Memory B cell (primary cell): ENCODE measurements at regions not wholly inside any gene's neighbourhood (a gene's known extent, or its start where the extent isn't known, plus 50 kb on each side); places are given as distances from the start of the nearest gene placed in this dataset.

Experiments used
- ATAC-seq: fragments of 150-1000 bp; cut with Tn5 transposase; 2 replicates; pipeline ENCODE4 v1.10.0; 2021; ENCODE audit warnings: low read depth, mild to moderate bottlenecking, moderate library complexity
- DNase-seq, 2 donors: peaks; one replicate each; pipeline ENCODE4 v3.0.0; 2022; ENCODE audit warnings: low spot score in 2 of 2
- H3K27ac Mint-ChIP-seq: one replicate; pipeline ENCODE4 v1.8.0; 2022; ENCODE audit warnings: mild to moderate bottlenecking, moderate library complexity, mixed read lengths
- H3K27me3 Mint-ChIP-seq: one replicate; pipeline ENCODE4 v1.8.0; 2022; ENCODE audit warnings: mixed read lengths
- H3K36me3 Mint-ChIP-seq: one replicate; pipeline ENCODE4 v1.8.0; 2022; ENCODE audit warnings: mild to moderate bottlenecking, mixed read lengths
- H3K4me1 Mint-ChIP-seq: one replicate; pipeline ENCODE4 v1.8.0; 2022; ENCODE audit warnings: mixed read lengths
- H3K4me3 Mint-ChIP-seq: one replicate; pipeline ENCODE4 v1.8.0; 2022; ENCODE audit warnings: mild to moderate bottlenecking, moderate library complexity, mixed read lengths
- H3K9me3 Mint-ChIP-seq: one replicate; pipeline ENCODE4 v1.8.0; 2022; ENCODE audit warnings: mixed read lengths

DNA sequence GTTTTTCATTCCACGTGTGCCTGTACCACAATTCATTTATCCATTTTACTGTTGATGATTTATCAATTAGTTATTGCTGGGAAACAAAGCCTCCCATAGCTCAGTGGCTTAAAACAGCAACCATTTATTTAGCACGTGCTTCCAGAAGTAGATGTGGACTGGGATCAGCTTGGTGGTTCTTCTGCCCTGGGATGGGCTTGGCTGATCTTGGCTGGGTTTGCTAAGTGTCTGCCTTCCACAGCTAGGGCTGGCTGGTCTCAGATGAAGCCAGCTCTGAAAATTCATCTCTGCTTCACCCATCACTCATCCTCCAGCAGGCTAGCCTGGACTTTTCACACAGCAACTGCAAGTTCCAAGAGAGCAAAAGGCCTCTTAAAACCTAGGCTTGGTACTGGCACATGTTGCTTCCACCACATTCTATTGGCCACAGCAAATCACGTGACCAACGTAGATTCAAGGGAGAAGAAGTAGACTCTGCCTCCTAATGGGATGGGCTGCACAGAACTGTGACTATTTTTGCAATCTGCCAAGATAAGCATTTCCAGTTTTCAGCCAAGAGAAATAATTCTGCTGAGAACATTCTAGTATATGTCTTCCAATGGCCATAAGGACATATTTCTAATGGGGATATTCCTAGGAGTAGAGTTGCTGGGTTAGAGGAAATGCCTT lies 124.9 kb downstream of the MN1 start:
- Mint-ChIP-seq H3K36me3 (peaks cover 3% of the 10 kb centered on the region), H3K27me3 (peaks cover 16% of the 10 kb centered on the region), H3K4me3 (no peak overlapping the region), H3K4me1 (peaks cover 3% of the 10 kb centered on the region), H3K27ac (no peak overlapping the region), H3K9me3 (peaks cover 2% of the 10 kb centered on the region)
- ATAC-seq (no peak), DNase-seq (no peak)

DNA sequence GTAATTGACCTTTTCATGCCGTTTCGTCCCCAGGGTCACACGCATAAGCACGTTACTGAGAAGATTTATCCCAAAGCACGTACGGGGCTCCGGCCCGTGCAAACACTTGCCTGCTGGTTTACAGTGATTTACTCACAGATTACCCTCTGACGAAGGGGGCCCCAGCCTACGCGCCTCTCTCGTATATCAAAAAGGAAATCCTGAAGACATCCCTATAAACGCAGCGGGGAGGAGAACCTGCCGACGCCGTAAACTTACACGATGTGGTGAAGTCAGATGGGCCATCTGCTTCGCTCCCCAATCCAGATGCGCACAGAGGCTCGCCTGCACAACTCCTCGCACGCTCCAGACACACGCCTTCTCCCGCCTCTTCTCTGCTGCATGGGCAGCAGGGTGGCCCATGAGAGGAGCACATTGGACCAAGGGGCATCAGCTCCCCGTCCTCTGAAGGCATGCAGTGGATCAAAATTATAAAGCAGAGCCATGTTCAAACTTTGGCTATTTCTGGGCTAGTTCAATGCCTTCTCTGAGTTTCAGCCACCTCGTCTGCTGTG lies 123.6 kb downstream of the MN1 start:
- Mint-ChIP-seq H3K9me3 (peaks cover 2% of the 10 kb centered on the region), H3K4me1 (peaks cover 3% of the 10 kb centered on the region), H3K36me3 (peaks cover 3% of the 10 kb centered on the region), H3K27ac (no peak overlapping the region), H3K4me3 (no peak overlapping the region), H3K27me3 (peaks cover 16% of the 10 kb centered on the region)
- no peak for ATAC-seq
- no peak for DNase-seq

DNA sequence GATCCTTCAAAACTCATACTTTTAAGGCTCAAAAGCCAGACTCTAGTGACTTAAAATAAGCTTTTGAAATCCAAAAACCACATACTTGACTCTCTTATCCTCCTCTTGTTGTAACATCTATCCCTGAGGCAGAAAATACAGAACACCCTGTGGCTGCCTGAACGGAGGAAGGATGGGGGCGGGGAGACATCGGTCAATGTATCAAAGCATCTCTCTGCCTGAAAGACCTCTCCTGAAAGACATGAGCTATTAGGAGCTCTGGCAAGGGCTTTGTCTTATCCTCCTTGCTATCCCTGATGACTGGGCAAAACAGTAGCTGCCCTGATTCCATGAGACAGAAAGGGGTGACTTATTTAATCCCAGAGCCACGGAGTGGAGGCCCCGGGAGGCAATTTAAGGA lies 122.4 kb downstream of the MN1 start:
- ATAC-seq (no peak), DNase-seq (no peak)
- Mint-ChIP-seq H3K4me1 (peaks cover 3% of the 10 kb centered on the region), H3K9me3 (peaks cover 2% of the 10 kb centered on the region), H3K27me3 (peaks cover 14% of the 10 kb centered on the region), H3K4me3 (no peak overlapping the region), H3K27ac (no peak overlapping the region), H3K36me3 (peaks cover 3% of the 10 kb centered on the region)

- Mint-ChIP-seq H3K36me3 (no peaks in the 10 kb centered on the region), H3K9me3 (no peaks in the 10 kb centered on the region), H3K4me1 (no peaks in the 10 kb centered on the region), H3K27ac (no peak overlapping the region), H3K27me3 (peaks cover 9% of the 10 kb centered on the region), H3K4me3 (no peak overlapping the region)
- DNase-seq (no peak), ATAC-seq (no peak)
These were observed 121.7 kb downstream of the MN1 start for GRCh38 chr22:27679693-27680488.

- ATAC-seq (no peak), DNase-seq (no peak)
- Mint-ChIP-seq H3K27ac (no peak overlapping the region), H3K27me3 (peaks cover 8% of the 10 kb centered on the region), H3K4me1 (no peaks in the 10 kb centered on the region), H3K36me3 (no peaks in the 10 kb centered on the region), H3K9me3 (no peaks in the 10 kb centered on the region), H3K4me3 (no peak overlapping the region)
These were observed 120.9 kb downstream of the MN1 start for GRCh38 chr22:27680636-27681035.

GRCh38 chr22:27681037-27681436 lies 120.5 kb downstream of the MN1 start:
- Mint-ChIP-seq H3K9me3 (no peaks in the 10 kb centered on the region), H3K4me3 (no peak overlapping the region), H3K36me3 (no peaks in the 10 kb centered on the region), H3K27ac (no peak overlapping the region), H3K4me1 (no peaks in the 10 kb centered on the region), H3K27me3 (peaks cover 12% of the 10 kb centered on the region)
- ATAC-seq = no peak
- DNase-seq = no peak

DNA sequence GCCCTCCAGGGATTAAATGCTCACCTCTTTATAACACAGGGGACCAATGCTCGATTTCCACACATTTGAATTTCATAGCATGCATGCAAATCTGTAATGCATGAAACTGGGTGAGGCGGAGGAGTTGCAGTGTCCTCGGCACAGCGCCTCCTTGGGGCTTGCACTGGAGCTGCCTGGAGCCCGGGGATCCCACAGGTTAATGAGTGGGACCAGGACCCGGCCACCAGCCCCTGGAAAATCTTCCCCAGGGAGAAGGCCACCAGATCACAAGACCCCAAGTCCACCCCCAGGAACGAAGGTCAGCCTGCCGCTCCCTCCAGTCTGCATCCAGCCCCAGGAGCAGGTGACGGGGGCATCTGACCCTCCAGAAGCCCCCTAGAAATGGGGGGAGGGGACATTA lies 119.1 kb downstream of the MN1 start:
- ATAC-seq (no peak), DNase-seq (no peak)
- Mint-ChIP-seq H3K9me3 (no peaks in the 10 kb centered on the region), H3K27ac (no peak overlapping the region), H3K4me1 (no peaks in the 10 kb centered on the region), H3K4me3 (no peak overlapping the region), H3K27me3 (peaks cover 9% of the 10 kb centered on the region), H3K36me3 (no peaks in the 10 kb centered on the region)

- Mint-ChIP-seq H3K36me3 (no peaks in the 10 kb centered on the region), H3K9me3 (no peaks in the 10 kb centered on the region), H3K27me3 (peaks cover 6% of the 10 kb centered on the region), H3K4me1 (no peaks in the 10 kb centered on the region), H3K4me3 (no peak overlapping the region), H3K27ac (no peak overlapping the region)
- ATAC-seq (no peak), DNase-seq (no peak)
These were observed 116.7 kb downstream of the MN1 start for GRCh38 chr22:27684901-27685300.

DNA sequence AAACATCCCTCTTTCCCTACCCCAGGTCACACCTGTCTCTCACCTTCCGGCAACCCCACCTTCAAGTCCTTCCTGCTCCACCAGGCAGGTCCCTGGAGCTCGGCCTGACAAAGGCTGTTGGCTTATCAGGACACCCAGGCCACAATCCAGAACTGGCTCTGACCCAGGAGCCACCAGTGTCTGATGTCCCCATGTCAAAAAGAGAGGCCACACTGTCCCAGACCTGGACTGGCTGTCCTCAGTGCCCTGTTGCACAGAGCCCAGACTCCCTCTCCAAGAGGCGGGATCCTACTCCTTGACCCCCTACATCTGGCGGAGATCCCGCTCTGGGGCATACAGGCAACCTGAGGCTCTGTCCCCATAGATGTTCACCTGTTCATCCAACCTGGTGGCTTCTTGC lies 116.0 kb downstream of the MN1 start:
- Mint-ChIP-seq H3K36me3 (no peaks in the 10 kb centered on the region), H3K4me1 (no peaks in the 10 kb centered on the region), H3K9me3 (no peaks in the 10 kb centered on the region), H3K4me3 (no peak overlapping the region), H3K27me3 (peaks cover 4% of the 10 kb centered on the region), H3K27ac (no peak overlapping the region)
- no peak for ATAC-seq
- no peak for DNase-seq

GRCh38 chr22:27685970-27686369 lies 115.6 kb downstream of the MN1 start:
- no peaks in the 10 kb centered on the region for H3K9me3 Mint-ChIP-seq
- no peaks in the 10 kb centered on the region for H3K4me1 Mint-ChIP-seq
- peaks cover 4% of the 10 kb centered on the region for H3K27me3 Mint-ChIP-seq
- no peak for ATAC-seq
- no peak overlapping the region for H3K27ac Mint-ChIP-seq
- no peaks in the 10 kb centered on the region for H3K36me3 Mint-ChIP-seq
- no peak overlapping the region for H3K4me3 Mint-ChIP-seq
- no peak for DNase-seq

- Mint-ChIP-seq H3K4me3 (no peak overlapping the region), H3K27ac (no peak overlapping the region), H3K36me3 (no peaks in the 10 kb centered on the region), H3K9me3 (no peaks in the 10 kb centered on the region), H3K4me1 (no peaks in the 10 kb centered on the region), H3K27me3 (peaks cover 7% of the 10 kb centered on the region)
- DNase-seq = no peak
- ATAC-seq = no peak
These were observed 115.0 kb downstream of the MN1 start for GRCh38 chr22:27686534-27686933.

GRCh38 chr22:27687984-27688545 lies 113.5 kb downstream of the MN1 start:
- H3K4me1 Mint-ChIP-seq = no peaks in the 10 kb centered on the region
- no peak for DNase-seq

DNA sequence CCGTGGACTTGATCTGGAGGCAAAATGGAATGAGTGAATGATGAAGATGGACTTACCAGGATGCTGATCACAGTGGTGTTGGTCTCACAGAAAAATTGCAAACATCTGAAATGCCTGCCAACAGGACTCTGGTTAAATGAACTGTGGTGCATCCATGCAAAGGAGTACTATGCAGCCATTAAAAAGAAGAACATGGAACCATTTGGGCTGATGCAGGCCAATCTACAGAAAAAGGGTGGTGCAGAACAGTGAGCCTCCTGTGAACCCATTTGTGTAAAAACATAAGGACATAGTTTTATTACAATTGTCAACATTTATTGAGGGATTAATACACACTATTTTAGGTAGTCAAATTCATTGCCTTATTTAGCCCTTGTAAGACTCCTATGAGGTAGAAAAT lies 111.9 kb downstream of the MN1 start:
- Mint-ChIP-seq H3K4me3 (no peak overlapping the region), H3K27ac (no peak overlapping the region), H3K27me3 (peaks cover 10% of the 10 kb centered on the region), H3K36me3 (no peaks in the 10 kb centered on the region), H3K9me3 (peaks cover 2% of the 10 kb centered on the region), H3K4me1 (no peaks in the 10 kb centered on the region)
- no peak for ATAC-seq
- DNase-seq = no peak

More at GRCh38 chr22:27687984-27688545, 113.5 kb downstream of the MN1 start:
- Mint-ChIP-seq H3K36me3 (no peaks in the 10 kb centered on the region), H3K27ac (no peak overlapping the region), H3K4me3 (no peak overlapping the region), H3K9me3 (peaks cover under 1% of the 10 kb centered on the region), H3K27me3 (peaks cover 10% of the 10 kb centered on the region)
- ATAC-seq = no peak

- DNase-seq = no peak
- Mint-ChIP-seq H3K9me3 (peaks cover 3% of the 10 kb centered on the region), H3K36me3 (no peaks in the 10 kb centered on the region), H3K4me1 (no peaks in the 10 kb centered on the region), H3K4me3 (no peak overlapping the region), H3K27ac (no peak overlapping the region), H3K27me3 (peaks cover 10% of the 10 kb centered on the region)
- ATAC-seq = no peak
These were observed 111.0 kb downstream of the MN1 start for GRCh38 chr22:27690599-27690998.
